ENCODE measurements at regions not wholly inside any gene's neighbourhood (a gene's known extent, or its start where the extent isn't known, plus 50 kb on each side); places are given as distances from the start of the nearest gene placed in this dataset.

- TF ChIP-seq, protein P1, sequence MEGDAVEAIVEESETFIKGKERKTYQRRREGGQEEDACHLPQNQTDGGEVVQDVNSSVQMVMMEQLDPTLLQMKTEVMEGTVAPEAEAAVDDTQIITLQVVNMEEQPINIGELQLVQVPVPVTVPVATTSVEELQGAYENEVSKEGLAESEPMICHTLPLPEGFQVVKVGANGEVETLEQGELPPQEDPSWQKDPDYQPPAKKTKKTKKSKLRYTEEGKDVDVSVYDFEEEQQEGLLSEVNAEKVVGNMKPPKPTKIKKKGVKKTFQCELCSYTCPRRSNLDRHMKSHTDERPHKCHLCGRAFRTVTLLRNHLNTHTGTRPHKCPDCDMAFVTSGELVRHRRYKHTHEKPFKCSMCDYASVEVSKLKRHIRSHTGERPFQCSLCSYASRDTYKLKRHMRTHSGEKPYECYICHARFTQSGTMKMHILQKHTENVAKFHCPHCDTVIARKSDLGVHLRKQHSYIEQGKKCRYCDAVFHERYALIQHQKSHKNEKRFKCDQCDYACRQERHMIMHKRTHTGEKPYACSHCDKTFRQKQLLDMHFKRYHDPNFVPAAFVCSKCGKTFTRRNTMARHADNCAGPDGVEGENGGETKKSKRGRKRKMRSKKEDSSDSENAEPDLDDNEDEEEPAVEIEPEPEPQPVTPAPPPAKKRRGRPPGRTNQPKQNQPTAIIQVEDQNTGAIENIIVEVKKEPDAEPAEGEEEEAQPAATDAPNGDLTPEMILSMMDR (IDR thresholded peaks at IDR 0.05; ENCODE audit: control extremely low read depth, extremely low read depth, low read depth, missing control alignments) = no peak
- CTCF ChIA-PET = interaction anchor here (1.1 kb wide), 1 partner anchor 15 kb away, joined by 3 read pairs; no protein-coding TSS in a partner anchor
Measured at GRCh38 chr16:51967646-51968045, 579.3 kb downstream of the TOX3 start.

DNA sequence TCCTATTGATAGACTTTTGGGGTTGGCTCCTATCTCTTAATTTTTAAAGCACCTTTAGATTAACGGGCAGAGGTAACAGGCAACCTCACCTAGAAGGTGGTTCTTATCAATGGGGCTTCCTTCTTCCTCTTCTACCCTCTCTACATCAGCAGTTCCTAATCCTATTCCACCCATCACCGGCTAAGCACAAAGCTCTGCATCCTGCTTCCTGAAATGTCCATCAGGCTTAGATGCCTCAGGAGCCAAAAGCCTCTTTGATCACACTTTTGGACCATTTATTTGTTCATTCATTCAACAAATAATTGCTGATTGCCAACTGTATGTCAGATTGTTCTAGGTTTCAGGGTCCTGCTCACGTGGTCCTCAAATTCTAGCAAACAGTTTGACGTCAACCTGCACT, 586.0 kb downstream of the TOX3 start:
- CTCF ChIA-PET = no interaction called here
- DNase-seq (ENCODE audit: extremely low spot score) = no peak
- TF ChIP-seq, protein P1 (IDR thresholded peaks at IDR 0.05; ENCODE audit: control extremely low read depth, extremely low read depth, low read depth, missing control alignments) = no peak
- POLR2A ChIA-PET = no interaction called here

More at GRCh38 chr16:51967646-51968045, 579.3 kb downstream of the TOX3 start:
- no peak for DNase-seq (ENCODE audit: extremely low spot score)
- POLR2A ChIA-PET = no interaction called here

DNA sequence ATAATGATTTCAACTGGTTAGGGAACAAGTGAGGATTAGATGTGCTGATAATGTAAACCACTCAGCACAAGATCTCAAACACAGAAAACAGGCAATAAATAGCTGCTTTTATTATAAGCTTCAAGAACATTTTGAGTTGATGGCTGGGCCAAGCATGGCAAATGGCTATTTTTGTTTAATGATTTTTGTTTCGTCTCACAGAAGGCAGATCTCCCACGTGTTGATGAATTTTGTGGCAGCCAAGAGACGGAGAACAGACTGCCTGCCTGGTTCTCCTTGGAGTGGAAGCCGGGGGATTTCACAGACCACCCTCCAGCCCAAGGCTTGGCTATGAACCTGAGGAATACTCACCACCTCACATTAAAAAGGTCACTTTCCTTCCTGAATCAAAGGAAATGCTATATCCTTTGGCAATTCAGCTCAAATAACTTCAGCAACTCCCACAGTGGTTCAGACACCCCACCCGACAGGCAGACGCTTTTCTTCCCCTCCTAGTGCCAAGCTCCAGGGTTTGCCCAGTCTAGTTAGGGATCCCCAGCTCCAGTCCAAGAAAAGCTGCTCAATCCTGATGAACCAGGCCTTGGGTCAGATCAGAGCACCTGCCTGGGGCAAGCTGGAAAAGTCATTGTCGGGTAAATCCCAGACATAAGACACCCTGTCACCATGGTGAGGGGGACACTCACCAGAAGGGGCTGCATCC, 593.5 kb downstream of the TOX3 start:
- ChIA-PET CTCF (interaction anchor here (0.6 to 1.2 kb wide), 2 partner anchors 10 to 877 kb away, joined by 3 read pairs; no protein-coding TSS in a partner anchor), POLR2A (no interaction called here)
- no peak for DNase-seq (ENCODE audit: extremely low spot score)
- TF ChIP-seq, protein P1 (IDR thresholded peaks at IDR 0.05; ENCODE audit: control extremely low read depth, extremely low read depth, low read depth, missing control alignments) = no peak

GRCh38 chr16:51952500-51952899, 594.4 kb downstream of the TOX3 start:
- no peak for DNase-seq (ENCODE audit: extremely low spot score)
- POLR2A ChIA-PET = no interaction called here
- TF ChIP-seq, protein P1 (IDR thresholded peaks at IDR 0.05; ENCODE audit: control extremely low read depth, extremely low read depth, low read depth, missing control alignments) = no peak
- CTCF ChIA-PET = no interaction called here

- TF ChIP-seq, protein P1 (IDR thresholded peaks at IDR 0.05; ENCODE audit: control extremely low read depth, extremely low read depth, low read depth, missing control alignments) = no peak
- DNase-seq (ENCODE audit: extremely low spot score) = no peak
- ChIA-PET CTCF (no interaction called here), POLR2A (no interaction called here)
Measured at GRCh38 chr16:51951668-51952298, 595.2 kb downstream of the TOX3 start.

- no peak for DNase-seq (ENCODE audit: extremely low spot score)
- ChIA-PET CTCF (interaction anchor here (0.6 to 1.5 kb wide), 4 partner anchors 11 to 36 kb away, joined by 3 to 4 read pairs (median 4); no protein-coding TSS in a partner anchor), POLR2A (no interaction called here)
- TF ChIP-seq, protein P1 (IDR thresholded peaks at IDR 0.05; ENCODE audit: control extremely low read depth, extremely low read depth, low read depth, missing control alignments) = no peak
Measured at GRCh38 chr16:51950118-51950780, 596.7 kb downstream of the TOX3 start.

Measured in GM10248 (cell line).